Uterus (tissue), 2 donors: ENCODE measurements at regions not wholly inside any gene's neighbourhood (a gene's known extent, or its start where the extent isn't known, plus 50 kb on each side); places are given as distances from the start of the nearest gene placed in this dataset.

Source experiments
- CTCF ChIP-seq, 4 experiments: fragments of 200-600 bp in 2 of 4; fragments of 450-650 bp in 2 of 4; sonication (generic) in 2 of 4; IDR thresholded peaks; one replicate each; pipeline ENCODE4 v1.5.1; 2016 to 2019; ENCODE audit warnings: antibody characterized with exemption in 4 of 4, mild to moderate bottlenecking in 2 of 4, moderate library complexity in 1 of 4
- POLR2A ChIP-seq, 2 donors: fragments of 450-650 bp; IDR thresholded peaks; one replicate each; pipeline ENCODE4 v1.6.1; 2016; ENCODE audit warnings: antibody characterized with exemption in 2 of 2, mild to moderate bottlenecking in 1 of 2, moderate library complexity in 1 of 2

GRCh38 chr1:81068726-81069125 lies 732.0 kb upstream of the ADGRL2 start:
- TF ChIP-seq CTCF (IDR thresholded peaks at IDR 0.05), result no peak
- no peak for TF ChIP-seq POLR2A (IDR thresholded peaks at IDR 0.05)
